ENCODE measurements at regions not wholly inside any gene's neighbourhood (a gene's known extent, or its start where the extent isn't known, plus 50 kb on each side); places are given as distances from the start of the nearest gene placed in this dataset.

- no peaks in the 10 kb centered on the region for H3K4me1 ChIP-seq (ENCODE audit: insufficient read depth, low read length)
- H3K79me2 ChIP-seq (ENCODE audit: insufficient read depth, low read length), result no peaks in the 10 kb centered on the region
- no peak for TF ChIP-seq CTCF (conservative IDR thresholded peaks at IDR 0.05)
- H3K79me1 ChIP-seq (ENCODE audit: insufficient read depth, low read depth, low read length, poor library complexity, severe bottlenecking), result no peaks in the 10 kb centered on the region
- H3K4me1 Mint-ChIP-seq, result peaks cover 6 to 7% of the 10 kb centered on the region in 2 experiments; a peak in 3 of 4 replicates
- no peak overlapping the region for H3K56ac ChIP-seq (ENCODE audit: insufficient read length, low read depth, low read length)
- no peak overlapping the region for H3K27ac Mint-ChIP-seq
- no peak overlapping the region for H2BK12ac ChIP-seq (ENCODE audit: insufficient read length, low read depth, low read length)
- DNase-seq, result no peak
- H3K23me2 ChIP-seq (ENCODE audit: insufficient read length, low read depth, low read length, poor library complexity, severe bottlenecking), result no peaks in the 10 kb centered on the region
- H4K91ac ChIP-seq (ENCODE audit: insufficient read length, low read depth, low read length), result no peak overlapping the region
- no peak overlapping the region for H2AFZ ChIP-seq (ENCODE audit: low read length)
- no peak overlapping the region for H2BK5ac ChIP-seq (ENCODE audit: insufficient read length, low read length)
- H3K9ac ChIP-seq (ENCODE audit: extremely low read depth, insufficient read length, low read length), result no peak overlapping the region
- peaks cover 0 to 2% of the 10 kb centered on the region in 2 experiments; a peak in 1 of 5 replicates for H3K9me3 Mint-ChIP-seq
- no peaks in the 10 kb centered on the region; a peak in 1 of 7 replicates for H3K36me3 Mint-ChIP-seq (ENCODE audit: insufficient read depth in 1 of 3, low read depth in 3 of 3)
- H3K18ac ChIP-seq (ENCODE audit: insufficient read length, low read depth, low read length), result no peak overlapping the region
- no peak overlapping the region for H3K14ac ChIP-seq (ENCODE audit: insufficient read depth, low read length)
- no peak overlapping the region for H3K27ac ChIP-seq (ENCODE audit: insufficient read length, low read depth, low read length)
- no peak overlapping the region for H3K4me3 Mint-ChIP-seq
- no peak overlapping the region for H2BK15ac ChIP-seq (ENCODE audit: low read depth, low read length)
- H3K4ac ChIP-seq (ENCODE audit: low read depth, low read length), result no peak overlapping the region
- H2AK5ac ChIP-seq (ENCODE audit: insufficient read length, low read length), result no peak overlapping the region
- H3K27me3 Mint-ChIP-seq (ENCODE audit: low read depth), result no peaks in the 10 kb centered on the region
- no peaks in the 10 kb centered on the region for H3K9me3 ChIP-seq (ENCODE audit: control insufficient read depth, low read depth, low read length)
- H3T11ph ChIP-seq (ENCODE audit: low read length), result no peak overlapping the region
- no peaks in the 10 kb centered on the region for H4K20me1 ChIP-seq (ENCODE audit: control insufficient read depth, insufficient read depth, insufficient read length)
- H3K23ac ChIP-seq (ENCODE audit: insufficient read length, low read depth, low read length), result no peak overlapping the region
- WGBS (ENCODE audit: extremely low coverage, insufficient read length, low lambda C conversion rate), result no CpG with 5 or more reads among the region's 2 CpGs
- H4K5ac ChIP-seq (ENCODE audit: insufficient read length, low read depth, low read length), result no peak overlapping the region
- no peak overlapping the region for H4K8ac ChIP-seq (replicated peaks; ENCODE audit: insufficient read length, low read depth, low read length)
- H2BK20ac ChIP-seq (ENCODE audit: low read depth, low read length, poor library complexity, severe bottlenecking), result no peak overlapping the region
- H3K4me2 ChIP-seq (ENCODE audit: insufficient read depth, insufficient read length, low read length), result no peak overlapping the region
- no peaks in the 10 kb centered on the region for H3K27me3 ChIP-seq (ENCODE audit: insufficient read depth, low read length)
- no peak overlapping the region for H2BK120ac ChIP-seq (ENCODE audit: low read depth, low read length, poor library complexity, severe bottlenecking)
These were observed 172.3 kb upstream of the CDH6 start for GRCh38 chr5:31021181-31021624.

Data from H9 (cell line).